GM12878 (cell line): ENCODE measurements at regions not wholly inside any gene's neighbourhood (a gene's known extent, or its start where the extent isn't known, plus 50 kb on each side); places are given as distances from the start of the nearest gene placed in this dataset.

Experiments used
- ATAC-seq: fragments of 200-7000 bp; cut with Tn5 transposase; 3 replicates; pipeline ENCODE4 v1.9.1; 2020; ENCODE audit warnings: mild to moderate bottlenecking, moderate library complexity
- BruUV-seq: library from RNA; stranded (reverse); fragments of 400-500 nt; replicated peaks from 2 replicates; lab custom pipeline; 2021; lab: Mats Ljungman, UMichigan
- CTCF ChIA-PET: fragments of 300-600 bp; sonication (Branson Sonifier 250); formaldehyde crosslinking; extraction: SDS; loops from one replicate; lab custom pipeline; 2021; ENCODE audit warnings: inconsistent platforms; lab: Yijun Ruan, JAX
- POLR2A ChIA-PET: fragments of 350-600 bp; formaldehyde crosslinking; extraction: SDS; loops from one replicate; lab custom pipeline; 2021; ENCODE audit warnings: inconsistent platforms; lab: Charles Lee
- RAD21 ChIA-PET: fragments of 300-600 bp; sonication (Branson Sonifier 250); formaldehyde crosslinking; loops from one replicate; lab custom pipeline; 2023; ENCODE audit warnings: antibody characterized with exemption; ENCODE audit not compliant: unreplicated experiment; lab: Charles Lee
- SMC1A ChIA-PET: fragments of 300-600 bp; sonication (Branson Sonifier 250); formaldehyde crosslinking; loops from one replicate; lab custom pipeline; 2023; ENCODE audit not compliant: unreplicated experiment, uncharacterized antibody; lab: Charles Lee
- DNase-seq: peaks from one replicate; pipeline ENCODE4 v3.0.0-alpha.2; 2011; ENCODE audit warnings: low read depth, low spot score
- FAIRE-seq: peaks from 3 replicates; lab custom pipeline; 2011; peaks lifted over from hg19 to GRCh38; lab: Jason Lieb, UNC
- H2AFZ ChIP-seq: 2 replicates; pipeline ENCODE4 v1.6.0; 2011; ENCODE audit warnings: low read depth, low read length, control low read depth; ENCODE audit not compliant: control insufficient read depth
- H3K27ac ChIP-seq: 2 replicates; pipeline ENCODE4 v1.5.1; 2011; ENCODE audit warnings: control low read depth; ENCODE audit not compliant: control insufficient read depth, insufficient read depth
- H3K27me3 ChIP-seq, 2 experiments: replicated peaks in 1 of 2; 2 replicates each; pipeline versions ENCODE4 v1.6.0 to v1.6.1; 2011; ENCODE audit warnings: low read length in 1 of 2; ENCODE audit not compliant: control insufficient read depth in 2 of 2, insufficient read depth in 2 of 2
- H3K36me3 ChIP-seq, 2 experiments: 2 replicates each; pipeline ENCODE4 v1.5.1; 2011; ENCODE audit warnings: low read length in 1 of 2; ENCODE audit not compliant: control insufficient read depth in 2 of 2, insufficient read depth in 2 of 2
- H3K4me1 ChIP-seq: 2 replicates; pipeline ENCODE4 v1.6.1; 2011; ENCODE audit warnings: mild to moderate bottlenecking, low read length, moderate library complexity, mixed read lengths; ENCODE audit not compliant: control insufficient read depth, insufficient read depth
- H3K4me2 ChIP-seq: 2 replicates; pipeline ENCODE4 v1.6.0; 2011; ENCODE audit warnings: control low read depth; ENCODE audit not compliant: control insufficient read depth, insufficient read depth
- H3K4me3 ChIP-seq: fragments of 200-600 bp; sonication (generic); 2 replicates; pipeline ENCODE4 v1.5.1; 2016
- H3K79me2 ChIP-seq: 2 replicates; pipeline ENCODE4 v1.6.0; 2011; ENCODE audit warnings: low read length; ENCODE audit not compliant: control insufficient read depth, insufficient read depth
- H3K9ac ChIP-seq: 2 replicates; pipeline ENCODE4 v1.8.0; 2011; ENCODE audit warnings: low read length, control low read depth, mixed read lengths; ENCODE audit not compliant: control insufficient read depth, insufficient read depth
- H3K9me3 ChIP-seq: replicated peaks from 3 replicates; pipeline ENCODE4 v1.5.1; 2011; ENCODE audit warnings: mild to moderate bottlenecking, low read length; ENCODE audit not compliant: control insufficient read depth, insufficient read depth
- H4K20me1 ChIP-seq: 2 replicates; pipeline ENCODE4 v1.6.0; 2011; ENCODE audit not compliant: control insufficient read depth, insufficient read depth
- ATF2 ChIP-seq: IDR thresholded peaks from 2 replicates; pipeline ENCODE4 v1.6.1; 2012; ENCODE audit warnings: low read length, inconsistent platforms
- CHD4 ChIP-seq: fragments of 200-600 bp; sonication (generic); IDR thresholded peaks from 2 replicates; pipeline ENCODE4 v1.6.1; 2016; ENCODE audit warnings: mild to moderate bottlenecking
- POLR2AphosphoS5 ChIP-seq: IDR thresholded peaks from 2 replicates; pipeline ENCODE4 v1.6.1; 2011; ENCODE audit warnings: mild to moderate bottlenecking, low read length, inconsistent platforms
- SIN3A ChIP-seq: IDR thresholded peaks from 2 replicates; pipeline ENCODE4 v1.6.1; 2012; ENCODE audit warnings: low read depth, low read length, improper control_type of control experiment
- SMARCA5 ChIP-seq: fragments of 450-650 bp; IDR thresholded peaks from 2 replicates; pipeline ENCODE4 v1.6.1; 2017; ENCODE audit warnings: mild to moderate bottlenecking
- STAT1 ChIP-seq: fragments of 450-650 bp; conservative IDR thresholded peaks from 2 replicates; pipeline ENCODE4 v1.6.1; 2014; ENCODE audit warnings: antibody characterized with exemption, mild to moderate bottlenecking
- TARDBP ChIP-seq: IDR thresholded peaks from 2 replicates; pipeline ENCODE4 v1.6.1; 2016; ENCODE audit warnings: borderline replicate concordance
- TCF7 ChIP-seq: IDR thresholded peaks from 2 replicates; pipeline ENCODE4 v1.6.1; 2014; ENCODE audit warnings: antibody characterized with exemption, borderline replicate concordance
- USF2 ChIP-seq: IDR thresholded peaks from 2 replicates; pipeline ENCODE4 v1.6.1; 2011; ENCODE audit warnings: low read depth, low read length, improper control_type of control experiment, borderline replicate concordance
- in situ Hi-C: fragments of 300-500 bp; cut with MboI; formaldehyde crosslinking; loops from 9 replicates; pipeline ENCODE4 v1.14.3; 2018; ENCODE audit warnings: mixed read lengths
- intact Hi-C: fragments of 100-400 bp; cut with micrococcal nuclease; formaldehyde crosslinking; loops from one replicate; pipeline ENCODE4 v1.14.2; 2022; ENCODE audit not compliant: unreplicated experiment
- TF ChIP-seq, protein P1 (sequence below): IDR thresholded peaks from 2 replicates; pipeline ENCODE4 v1.6.1; 2012; ENCODE audit warnings: low read depth, low read length, improper control_type of control experiment
- TF ChIP-seq, protein P2 (sequence below): fragments of 450-650 bp; IDR thresholded peaks from 2 replicates; pipeline ENCODE4 v1.6.1; 2017; ENCODE audit warnings: borderline replicate concordance

- no peak for TF ChIP-seq USF2
- TF ChIP-seq, all 136 proteins: peak for 0
Measured at GRCh38 chr12:38411426-38411825, 94.9 kb downstream of the ALG10B start (continued).

DNA sequence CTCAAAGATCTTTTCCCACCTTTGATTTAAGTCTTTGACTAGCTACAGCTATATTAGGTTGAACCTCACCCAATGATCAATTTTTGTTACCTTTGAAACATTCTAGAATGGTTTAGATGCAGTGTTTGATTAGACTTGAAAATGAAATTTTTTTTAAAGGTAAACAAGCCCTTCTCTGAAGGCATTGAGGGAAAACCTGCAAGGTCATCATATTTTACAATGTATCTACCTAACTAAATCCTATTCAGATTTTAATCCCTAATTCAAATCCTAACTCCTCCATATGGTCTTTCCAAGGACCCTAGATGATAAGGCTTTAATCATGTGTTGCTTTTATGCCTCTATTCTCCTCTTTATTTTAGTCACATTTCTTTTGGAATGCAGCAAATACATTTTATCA lies 95.4 kb downstream of the ALG10B start:
- TF ChIP-seq, protein P1, sequence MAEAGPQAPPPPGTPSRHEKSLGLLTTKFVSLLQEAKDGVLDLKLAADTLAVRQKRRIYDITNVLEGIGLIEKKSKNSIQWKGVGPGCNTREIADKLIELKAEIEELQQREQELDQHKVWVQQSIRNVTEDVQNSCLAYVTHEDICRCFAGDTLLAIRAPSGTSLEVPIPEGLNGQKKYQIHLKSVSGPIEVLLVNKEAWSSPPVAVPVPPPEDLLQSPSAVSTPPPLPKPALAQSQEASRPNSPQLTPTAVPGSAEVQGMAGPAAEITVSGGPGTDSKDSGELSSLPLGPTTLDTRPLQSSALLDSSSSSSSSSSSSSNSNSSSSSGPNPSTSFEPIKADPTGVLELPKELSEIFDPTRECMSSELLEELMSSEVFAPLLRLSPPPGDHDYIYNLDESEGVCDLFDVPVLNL: no peak
- TF ChIP-seq SIN3A (no peak), CHD4 (no peak), TARDBP (no peak), STAT1 (no peak), ATF2 (no peak), SMARCA5 (no peak), POLR2AphosphoS5 (no peak), TCF7 (no peak)
- TF ChIP-seq, protein P2, sequence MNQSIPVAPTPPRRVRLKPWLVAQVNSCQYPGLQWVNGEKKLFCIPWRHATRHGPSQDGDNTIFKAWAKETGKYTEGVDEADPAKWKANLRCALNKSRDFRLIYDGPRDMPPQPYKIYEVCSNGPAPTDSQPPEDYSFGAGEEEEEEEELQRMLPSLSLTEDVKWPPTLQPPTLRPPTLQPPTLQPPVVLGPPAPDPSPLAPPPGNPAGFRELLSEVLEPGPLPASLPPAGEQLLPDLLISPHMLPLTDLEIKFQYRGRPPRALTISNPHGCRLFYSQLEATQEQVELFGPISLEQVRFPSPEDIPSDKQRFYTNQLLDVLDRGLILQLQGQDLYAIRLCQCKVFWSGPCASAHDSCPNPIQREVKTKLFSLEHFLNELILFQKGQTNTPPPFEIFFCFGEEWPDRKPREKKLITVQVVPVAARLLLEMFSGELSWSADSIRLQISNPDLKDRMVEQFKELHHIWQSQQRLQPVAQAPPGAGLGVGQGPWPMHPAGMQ: no peak
- TF ChIP-seq, all 136 proteins: peak for 0

More for the DNA sequence above, 95.4 kb downstream of the ALG10B start:
- H3K4me3 ChIP-seq: no peak overlapping the region
- FAIRE-seq (no peak), ATAC-seq (no peak), DNase-seq (no peak)
- no peak overlapping the region for H2AFZ ChIP-seq
- in situ Hi-C loops (no loop called here), intact Hi-C loops (no loop called here)
- no peak overlapping the region for H3K9ac ChIP-seq
- no peak overlapping the region for H3K27ac ChIP-seq
- no peaks in the 10 kb centered on the region for H4K20me1 ChIP-seq
- H3K9me3 ChIP-seq: no peaks in the 10 kb centered on the region
- no peak overlapping the region for H3K4me2 ChIP-seq
- no peaks in the 10 kb centered on the region for H3K4me1 ChIP-seq
- CTCF ChIA-PET: no interaction called here
- SMC1A ChIA-PET: interaction anchor here (0.6 to 1.3 kb wide), 4 partner anchors 8 to 133 kb away, joined by 3 to 4 read pairs (median 3); no protein-coding TSS in a partner anchor
- RAD21 ChIA-PET: no interaction called here
- H3K36me3 ChIP-seq: no peaks in the 10 kb centered on the region
- H3K27me3 ChIP-seq: no peaks in the 10 kb centered on the region
- POLR2A ChIA-PET: no interaction called here
- BruUV-seq: no TSS peak
- H3K79me2 ChIP-seq: no peaks in the 10 kb centered on the region
